Neural cell (in vitro differentiated cells): ENCODE measurements at regions not wholly inside any gene's neighbourhood (a gene's known extent, or its start where the extent isn't known, plus 50 kb on each side); places are given as distances from the start of the nearest gene placed in this dataset.
A peak's percentile ranks its signal among the peaks of the same experiment; 100 is the strongest.

Experiments
- H2AFZ ChIP-seq: fragments of 200-600, 300-800 bp; sonication (generic), shearing (Covaris generic); 2 replicates; pipeline ENCODE4 v1.6.0; 2014; ENCODE audit warnings: low read depth, mild to moderate bottlenecking, antibody characterized with exemption, low read length, moderate library complexity
- H3F3A ChIP-seq: fragments of 200-600 bp; shearing (Covaris generic); 2 replicates; pipeline ENCODE4 v1.6.1; 2016; ENCODE audit warnings: mild to moderate bottlenecking, moderate library complexity, mixed read lengths, antibody characterized with exemption, low read length; ENCODE audit not compliant: insufficient read depth, poor library complexity, severe bottlenecking
- H3K27ac ChIP-seq: fragments of 200-600, 300-800 bp; sonication (generic), shearing (Covaris generic); 2 replicates; pipeline ENCODE4 v1.5.1; 2014; ENCODE audit warnings: mild to moderate bottlenecking, low read length, moderate library complexity
- H3K27me3 ChIP-seq: fragments of 300-800, 200-600 bp; sonication (generic), shearing (Covaris generic); 2 replicates; pipeline ENCODE4 v1.6.0; 2014; ENCODE audit warnings: mild to moderate bottlenecking, low read depth, low read length, moderate library complexity; ENCODE audit not compliant: insufficient read depth
- H3K36me3 ChIP-seq: fragments of 300-800, 200-600 bp; sonication (generic), shearing (Covaris generic); 2 replicates; pipeline ENCODE4 v1.5.1; 2014; ENCODE audit warnings: mild to moderate bottlenecking, antibody characterized with exemption, low read length, moderate library complexity; ENCODE audit not compliant: insufficient read depth
- H3K4me2 ChIP-seq: fragments of 300-800, 200-600 bp; sonication (generic), shearing (Covaris generic); 2 replicates; pipeline ENCODE4 v1.6.0; 2014; ENCODE audit warnings: mild to moderate bottlenecking, low read length
- H3K4me3 ChIP-seq: fragments of 300-800, 200-600 bp; sonication (generic), shearing (Covaris generic); 2 replicates; pipeline ENCODE4 v1.5.1; 2014; ENCODE audit warnings: mild to moderate bottlenecking, low read length, moderate library complexity
- H3K79me2 ChIP-seq: fragments of 200-600 bp; shearing (Covaris generic); replicated peaks from 2 replicates; pipeline ENCODE4 v1.6.0; 2014; ENCODE audit warnings: mild to moderate bottlenecking, low read length, moderate library complexity; ENCODE audit not compliant: insufficient read depth
- H3K9ac ChIP-seq: fragments of 300-800, 200-600 bp; sonication (generic), shearing (Covaris generic); 2 replicates; pipeline ENCODE4 v1.6.1; 2016; ENCODE audit warnings: mild to moderate bottlenecking, low read length, mixed read lengths
- H3K9me2 ChIP-seq: fragments of 200-600 bp; shearing (Covaris generic); 2 replicates; pipeline ENCODE4 v1.6.1; 2016; ENCODE audit warnings: mild to moderate bottlenecking, low read length, mixed read lengths; ENCODE audit not compliant: insufficient read depth
- H3K9me3 ChIP-seq: fragments of 200-600, 300-800 bp; sonication (generic), shearing (Covaris generic); 2 replicates; pipeline ENCODE4 v1.6.1; 2016; ENCODE audit warnings: mild to moderate bottlenecking, mixed run types, low read length, moderate library complexity, mixed read lengths
- H4K20me1 ChIP-seq: fragments of 200-600 bp; shearing (Covaris generic); 2 replicates; pipeline ENCODE4 v1.6.1; 2016; ENCODE audit warnings: mild to moderate bottlenecking, mixed run types; ENCODE audit not compliant: insufficient read depth
- CTCF ChIP-seq: fragments of 450-650 bp; IDR thresholded peaks from 2 replicates; pipeline ENCODE4 v1.5.1; 2014; ENCODE audit warnings: antibody characterized with exemption, mild to moderate bottlenecking, moderate library complexity; ENCODE audit not compliant: poor library complexity, severe bottlenecking
- EP300 ChIP-seq: fragments of 450-650 bp; conservative IDR thresholded peaks from 2 replicates; pipeline ENCODE4 v1.6.1; 2014; ENCODE audit warnings: antibody characterized with exemption, mild to moderate bottlenecking, moderate library complexity; ENCODE audit not compliant: poor library complexity, severe bottlenecking
- EZH2 ChIP-seq: fragments of 200-600, 300-800 bp; shearing (Covaris generic), sonication (generic); IDR thresholded peaks from 2 replicates; pipeline ENCODE4 v1.6.1; 2014; ENCODE audit warnings: antibody characterized with exemption, low read length, borderline replicate concordance, mild to moderate bottlenecking; ENCODE audit not compliant: insufficient read depth, poor library complexity, severe bottlenecking
- MXI1 ChIP-seq: fragments of 450-650 bp; conservative IDR thresholded peaks from 2 replicates; pipeline ENCODE4 v1.6.1; 2014; ENCODE audit warnings: antibody characterized with exemption, mild to moderate bottlenecking; ENCODE audit not compliant: poor library complexity, severe bottlenecking
- POLR2AphosphoS5 ChIP-seq: IDR thresholded peaks from 2 replicates; pipeline ENCODE4 v1.6.1; 2012
- RAD21 ChIP-seq: fragments of 450-650 bp; conservative IDR thresholded peaks from 2 replicates; pipeline ENCODE4 v1.6.1; 2014; ENCODE audit warnings: antibody characterized with exemption, mild to moderate bottlenecking, moderate library complexity
- REST ChIP-seq: IDR thresholded peaks from 2 replicates; pipeline ENCODE4 v1.6.1; 2012; ENCODE audit warnings: borderline replicate concordance
- SMC3 ChIP-seq: fragments of 450-650 bp; conservative IDR thresholded peaks from 2 replicates; pipeline ENCODE4 v1.6.1; 2014; ENCODE audit warnings: antibody characterized with exemption, mild to moderate bottlenecking, moderate library complexity; ENCODE audit not compliant: poor library complexity
- TAF1 ChIP-seq: IDR thresholded peaks from 2 replicates; pipeline ENCODE4 v1.6.1; 2012; ENCODE audit warnings: low read depth

- H3K79me2 ChIP-seq: no peaks in the 10 kb centered on the region
- H3K4me2 ChIP-seq: no peak overlapping the region
- H3K27me3 ChIP-seq: no peaks in the 10 kb centered on the region
- no peaks in the 10 kb centered on the region for H3K9me3 ChIP-seq
- no peaks in the 10 kb centered on the region for H3K36me3 ChIP-seq
- H3K27ac ChIP-seq: no peak overlapping the region
- no peak overlapping the region for H3K4me3 ChIP-seq
- no peaks in the 10 kb centered on the region for H4K20me1 ChIP-seq
- H3K9me2 ChIP-seq: no peaks in the 10 kb centered on the region
- TF ChIP-seq RAD21 (peak; percentile 43), EP300 (no peak), TAF1 (no peak), CTCF (peak; percentile 45)
- no peak overlapping the region for H3K9ac ChIP-seq
- H2AFZ ChIP-seq: no peak overlapping the region
- no peaks in the 10 kb centered on the region for H3F3A ChIP-seq
Measured at GRCh38 chr1:115469703-115470476, 131.8 kb upstream of the NGF start.

GRCh38 chr1:115467790-115468189 is 129.7 kb upstream of the NGF start:
- Histone ChIP-seq H3K27me3 (no peaks in the 10 kb centered on the region), H3K79me2 (no peaks in the 10 kb centered on the region), H3K4me3 (no peak overlapping the region), H4K20me1 (no peaks in the 10 kb centered on the region), H3K27ac (no peak overlapping the region), H3K9me2 (no peaks in the 10 kb centered on the region), H3K9ac (no peak overlapping the region), H3F3A (no peaks in the 10 kb centered on the region), H3K9me3 (no peaks in the 10 kb centered on the region), H3K4me2 (no peak overlapping the region), H2AFZ (no peak overlapping the region), H3K36me3 (no peaks in the 10 kb centered on the region)
- no peak for TF ChIP-seq REST
- no peak for TF ChIP-seq TAF1
- TF ChIP-seq RAD21: no peak
- TF ChIP-seq MXI1: no peak
- no peak for TF ChIP-seq SMC3
- TF ChIP-seq EZH2: no peak
- TF ChIP-seq POLR2AphosphoS5: no peak
- TF ChIP-seq CTCF: no peak
- no peak for TF ChIP-seq EP300
